NOMO-1 (cell line): ENCODE measurements at regions not wholly inside any gene's neighbourhood (a gene's known extent, or its start where the extent isn't known, plus 50 kb on each side); places are given as distances from the start of the nearest gene placed in this dataset.

Experiments
- DNase-seq, 2 experiments: peaks; one replicate each; lab custom pipeline; 2025; ENCODE audit not compliant: unreplicated experiment in 2 of 2; lab: John Stamatoyannopoulos, UW

- no peak for DNase-seq
Measured at GRCh38 chr5:87877495-87877894, 391.1 kb downstream of the TMEM161B start.

- no peak for DNase-seq
Measured at GRCh38 chr5:87877023-87877422, 391.6 kb downstream of the TMEM161B start.

- no peak for DNase-seq
Measured at GRCh38 chr5:87876616-87877015, 392.0 kb downstream of the TMEM161B start.

GRCh38 chr5:87872986-87873385 lies 395.7 kb downstream of the TMEM161B start:
- DNase-seq, result no peak

GRCh38 chr5:87868792-87869191 lies 399.9 kb downstream of the TMEM161B start:
- DNase-seq, result no peak

- DNase-seq, result no peak
Measured at GRCh38 chr5:87867281-87867680, 401.4 kb downstream of the TMEM161B start.

- no peak for DNase-seq
Measured at GRCh38 chr5:87853541-87853940, 415.1 kb downstream of the TMEM161B start.

GRCh38 chr5:87851603-87852002 lies 417.0 kb downstream of the TMEM161B start:
- no peak for DNase-seq

- no peak for DNase-seq
Measured at GRCh38 chr5:87850843-87851242, 417.8 kb downstream of the TMEM161B start.

GRCh38 chr5:87845734-87846133 lies 422.9 kb downstream of the TMEM161B start:
- DNase-seq, result no peak

- DNase-seq, result no peak
Measured at GRCh38 chr5:87844866-87845265, 423.8 kb downstream of the TMEM161B start.

- DNase-seq, result no peak
Measured at GRCh38 chr5:87844449-87844848, 424.2 kb downstream of the TMEM161B start.

GRCh38 chr5:87836696-87837095 lies 424.0 kb upstream of the CCNH start:
- no peak for DNase-seq

GRCh38 chr5:87831499-87831898 lies 418.8 kb upstream of the CCNH start:
- DNase-seq, result no peak

GRCh38 chr5:87829217-87829551 lies 416.5 kb upstream of the CCNH start:
- DNase-seq, result no peak

GRCh38 chr5:87828545-87829216 lies 416.0 kb upstream of the CCNH start:
- DNase-seq, result no peak

- no peak for DNase-seq
Measured at GRCh38 chr5:87827539-87827938, 414.8 kb upstream of the CCNH start.

- no peak for DNase-seq
Measured at GRCh38 chr5:87826507-87826906, 413.8 kb upstream of the CCNH start.

GRCh38 chr5:87825583-87825982 lies 412.9 kb upstream of the CCNH start:
- no peak for DNase-seq

GRCh38 chr5:87807783-87808182 lies 395.1 kb upstream of the CCNH start:
- DNase-seq, result no peak

- no peak for DNase-seq
Measured at GRCh38 chr5:87803352-87803751, 390.6 kb upstream of the CCNH start.

GRCh38 chr5:87791869-87792268 lies 379.1 kb upstream of the CCNH start:
- no peak for DNase-seq

- DNase-seq, result no peak
Measured at GRCh38 chr5:87788416-87788815, 375.7 kb upstream of the CCNH start.
